CD4-positive, alpha-beta T cell treated with Interleukin-15 for 4 hours (primary cell): ENCODE measurements at regions not wholly inside any gene's neighbourhood (a gene's known extent, or its start where the extent isn't known, plus 50 kb on each side); places are given as distances from the start of the nearest gene placed in this dataset.

Experiments
- DNase-seq: peaks from one replicate; pipeline ENCODE4 v3.0.0-alpha.2; 2020; ENCODE audit warnings: low spot score

- no peak for DNase-seq
These were observed 84.9 kb upstream of the SLC44A3 start for GRCh38 chr1:94734963-94735901.

GRCh38 chr1:94731891-94732290, 88.3 kb upstream of the SLC44A3 start:
- no peak for DNase-seq

GRCh38 chr1:94730450-94730849, 89.7 kb upstream of the SLC44A3 start:
- DNase-seq, result no peak

- no peak for DNase-seq
These were observed 90.9 kb upstream of the SLC44A3 start for GRCh38 chr1:94729267-94729666.

- DNase-seq, result no peak
These were observed 92.1 kb upstream of the SLC44A3 start for GRCh38 chr1:94727846-94728715.

- no peak for DNase-seq
These were observed 93.0 kb upstream of the SLC44A3 start for GRCh38 chr1:94726981-94727685.

- no peak for DNase-seq
These were observed 94.6 kb upstream of the SLC44A3 start for GRCh38 chr1:94725566-94725965.

- no peak for DNase-seq
These were observed 96.3 kb upstream of the SLC44A3 start for GRCh38 chr1:94723894-94724293.

GRCh38 chr1:94723463-94723862, 96.7 kb upstream of the SLC44A3 start:
- no peak for DNase-seq

- no peak for DNase-seq
These were observed 98.0 kb upstream of the SLC44A3 start for GRCh38 chr1:94722181-94722580.

GRCh38 chr1:94721240-94721639, 98.9 kb upstream of the SLC44A3 start:
- no peak for DNase-seq

- DNase-seq, result no peak
These were observed 100.0 kb upstream of the SLC44A3 start for GRCh38 chr1:94719926-94720793.

GRCh38 chr1:94716965-94717364, 103.2 kb upstream of the SLC44A3 start:
- DNase-seq, result no peak

- no peak for DNase-seq
These were observed 104.8 kb upstream of the SLC44A3 start for GRCh38 chr1:94715321-94715720.

GRCh38 chr1:94714552-94714951, 105.6 kb upstream of the SLC44A3 start:
- DNase-seq, result no peak

- DNase-seq, result no peak
These were observed 106.0 kb upstream of the SLC44A3 start for GRCh38 chr1:94714152-94714551.

GRCh38 chr1:94713472-94714141, 106.5 kb upstream of the SLC44A3 start:
- DNase-seq, result peak; percentile 16

GRCh38 chr1:94709891-94710581, 110.1 kb upstream of the SLC44A3 start:
- DNase-seq, result no peak

- DNase-seq, result no peak
These were observed 111.3 kb upstream of the SLC44A3 start for GRCh38 chr1:94708811-94709210.

GRCh38 chr1:94708299-94708685, 111.9 kb upstream of the SLC44A3 start:
- no peak for DNase-seq
